Naive thymus-derived CD4-positive, alpha-beta T cell (primary cell): ENCODE measurements at regions not wholly inside any gene's neighbourhood (a gene's known extent, or its start where the extent isn't known, plus 50 kb on each side); places are given as distances from the start of the nearest gene placed in this dataset.

ENCODE experiments used
- ATAC-seq: fragments of 150-1000 bp; cut with Tn5 transposase; 2 replicates; pipeline ENCODE4 v1.10.0; 2021; ENCODE audit warnings: mild to moderate bottlenecking, moderate library complexity
- CTCF ChIA-PET: fragments of 350-600 bp; sonication (Branson Sonifier 250); formaldehyde crosslinking; loops from one replicate; lab custom pipeline; 2021; ENCODE audit warnings: antibody characterized with exemption; lab: Charles Lee
- POLR2A ChIA-PET: fragments of 350-600 bp; sonication (Branson Sonifier 250); formaldehyde crosslinking; loops from one replicate; lab custom pipeline; 2021; ENCODE audit warnings: antibody characterized with exemption, inconsistent platforms; lab: Charles Lee
- DNase-seq, 9 donors: peaks; one replicate each; pipeline versions ENCODE4 v3.0.0 to v3.0.0-alpha.2; 2020 to 2022; ENCODE audit warnings: mixed read lengths in 1 of 9
- H3K27ac ChIP-seq: one replicate; pipeline ENCODE4 v1.7.0; 2013; ENCODE audit warnings: mild to moderate bottlenecking, low read depth, low read length, moderate library complexity
- H3K27me3 ChIP-seq, 2 donors: one replicate each; pipeline ENCODE4 v1.7.0; 2013; ENCODE audit warnings: low read length in 2 of 2, mild to moderate bottlenecking in 2 of 2, moderate library complexity in 2 of 2; ENCODE audit not compliant: control insufficient read depth in 2 of 2, insufficient read depth in 2 of 2
- H3K36me3 ChIP-seq, 3 experiments: 1 replicate in 2 of 3; 2 replicates in 1 of 3; pipeline ENCODE4 v1.7.0; 2013; ENCODE audit warnings: low read length in 3 of 3, mild to moderate bottlenecking in 3 of 3, moderate library complexity in 1 of 3; ENCODE audit not compliant: insufficient read depth in 3 of 3, control insufficient read depth in 2 of 3
- H3K4me1 ChIP-seq, 2 donors: one replicate each; pipeline ENCODE4 v1.7.0; 2013; ENCODE audit warnings: low read length in 2 of 2, mild to moderate bottlenecking in 2 of 2, moderate library complexity in 1 of 2; ENCODE audit not compliant: control insufficient read depth in 2 of 2, insufficient read depth in 2 of 2
- H3K4me3 ChIP-seq: 2 replicates; pipeline ENCODE4 v1.7.0; 2013; ENCODE audit warnings: mild to moderate bottlenecking, low read length
- H3K9me3 ChIP-seq, 3 experiments: 1 replicate in 2 of 3; 2 replicates in 1 of 3; pipeline ENCODE4 v1.7.0; 2013; ENCODE audit warnings: low read length in 3 of 3; ENCODE audit not compliant: control insufficient read depth in 2 of 3
- H3K27ac Mint-ChIP-seq, 9 donors: one replicate each; pipeline ENCODE4 v1.8.0; 2020 to 2022; ENCODE audit warnings: mixed read lengths in 9 of 9, mild to moderate bottlenecking in 8 of 9, moderate library complexity in 5 of 9, inconsistent platforms in 2 of 9
- H3K27me3 Mint-ChIP-seq, 5 donors: one replicate each; pipeline ENCODE4 v1.8.0; 2021 to 2022; ENCODE audit warnings: mixed read lengths in 5 of 5, mild to moderate bottlenecking in 1 of 5
- H3K36me3 Mint-ChIP-seq, 5 donors: one replicate each; pipeline ENCODE4 v1.8.0; 2020 to 2022; ENCODE audit warnings: mixed read lengths in 5 of 5, mild to moderate bottlenecking in 3 of 5, inconsistent platforms in 1 of 5
- H3K4me1 Mint-ChIP-seq, 7 donors: one replicate each; pipeline ENCODE4 v1.8.0; 2020 to 2022; ENCODE audit warnings: mixed read lengths in 7 of 7, mild to moderate bottlenecking in 3 of 7, inconsistent platforms in 1 of 7
- H3K4me3 Mint-ChIP-seq, 10 donors: one replicate each; pipeline ENCODE4 v1.8.0; 2020 to 2022; ENCODE audit warnings: mild to moderate bottlenecking in 10 of 10, mixed read lengths in 10 of 10, moderate library complexity in 6 of 10, inconsistent platforms in 2 of 10
- H3K9me3 Mint-ChIP-seq, 11 donors: one replicate each; pipeline ENCODE4 v1.8.0; 2020 to 2022; ENCODE audit warnings: mixed read lengths in 11 of 11, mild to moderate bottlenecking in 4 of 11, inconsistent platforms in 1 of 11, moderate library complexity in 1 of 11
- intact Hi-C, 2 donors: fragments of 100-400 bp; cut with micrococcal nuclease; formaldehyde crosslinking; loops; one replicate each; pipeline ENCODE4 v1.15.1; 2023

- POLR2A ChIA-PET = no interaction called here
- H3K36me3 Mint-ChIP-seq = no peaks in the 10 kb centered on the region
- peaks cover 0 to 12% (median 2%) of the 10 kb centered on the region in 11 donors for H3K9me3 Mint-ChIP-seq
- H3K4me3 Mint-ChIP-seq = no peak overlapping the region
- H3K4me3 ChIP-seq = no peak overlapping the region
- no peaks in the 10 kb centered on the region for H3K36me3 ChIP-seq
- H3K4me1 ChIP-seq = no peaks in the 10 kb centered on the region
- peaks cover 0 to 5% (median 4%) of the 10 kb centered on the region in 5 donors for H3K27me3 Mint-ChIP-seq
- no peaks in the 10 kb centered on the region for H3K9me3 ChIP-seq
- CTCF ChIA-PET = no interaction called here
- H3K4me1 Mint-ChIP-seq = no peaks in the 10 kb centered on the region
- intact Hi-C loops = no loop called here
- no peaks in the 10 kb centered on the region for H3K27me3 ChIP-seq
- no peak overlapping the region for H3K27ac ChIP-seq
- no peak for DNase-seq
- no peak overlapping the region for H3K27ac Mint-ChIP-seq
- no peak for ATAC-seq
Measured at GRCh38 chr20:11245431-11245830, 571.6 kb upstream of the JAG1 start.

- H3K27ac Mint-ChIP-seq = no peak overlapping the region
- H3K36me3 Mint-ChIP-seq = no peaks in the 10 kb centered on the region
- DNase-seq (no peak), ATAC-seq (no peak)
- H3K4me1 Mint-ChIP-seq = no peaks in the 10 kb centered on the region
- no peaks in the 10 kb centered on the region for H3K4me1 ChIP-seq
- no peak overlapping the region for H3K4me3 Mint-ChIP-seq
- H3K27ac ChIP-seq = no peak overlapping the region
- intact Hi-C loops = no loop called here
- H3K9me3 Mint-ChIP-seq = peaks cover 0 to 7% (median 2%) of the 10 kb centered on the region in 11 donors
- H3K36me3 ChIP-seq = no peaks in the 10 kb centered on the region
- H3K9me3 ChIP-seq = no peaks in the 10 kb centered on the region
- H3K4me3 ChIP-seq = no peak overlapping the region
- ChIA-PET POLR2A (no interaction called here), CTCF (no interaction called here)
- H3K27me3 ChIP-seq = no peaks in the 10 kb centered on the region
- H3K27me3 Mint-ChIP-seq = peaks cover 0 to 6% (median 4%) of the 10 kb centered on the region in 5 donors
Measured at GRCh38 chr20:11246251-11246775, 572.5 kb upstream of the JAG1 start.

GRCh38 chr20:11247046-11248010 lies 573.5 kb upstream of the JAG1 start:
- H3K27ac ChIP-seq = no peak overlapping the region
- H3K27me3 Mint-ChIP-seq = peaks cover 0 to 6% (median 4%) of the 10 kb centered on the region in 5 donors
- ATAC-seq = no peak
- POLR2A ChIA-PET = no interaction called here
- no peaks in the 10 kb centered on the region for H3K36me3 Mint-ChIP-seq
- H3K4me1 ChIP-seq = no peaks in the 10 kb centered on the region
- CTCF ChIA-PET = no interaction called here
- no peak overlapping the region for H3K27ac Mint-ChIP-seq
- no peak overlapping the region for H3K4me3 Mint-ChIP-seq
- H3K4me1 Mint-ChIP-seq = no peaks in the 10 kb centered on the region
- DNase-seq = no peak
- intact Hi-C loops = no loop called here
- H3K4me3 ChIP-seq = no peak overlapping the region
- H3K36me3 ChIP-seq = no peaks in the 10 kb centered on the region
- no peaks in the 10 kb centered on the region for H3K27me3 ChIP-seq
- H3K9me3 Mint-ChIP-seq = peaks cover 0 to 7% (median 3%) of the 10 kb centered on the region in 11 donors
- H3K9me3 ChIP-seq = no peaks in the 10 kb centered on the region

- Histone ChIP-seq H3K4me1 (no peaks in the 10 kb centered on the region), H3K9me3 (no peaks in the 10 kb centered on the region), H3K4me3 (no peak overlapping the region), H3K27me3 (no peaks in the 10 kb centered on the region), H3K36me3 (no peaks in the 10 kb centered on the region), H3K27ac (no peak overlapping the region)
- H3K4me1 Mint-ChIP-seq = no peaks in the 10 kb centered on the region
- H3K36me3 Mint-ChIP-seq = no peaks in the 10 kb centered on the region
- ATAC-seq = no peak
- intact Hi-C loops = no loop called here
- no peak overlapping the region for H3K27ac Mint-ChIP-seq
- no peak overlapping the region for H3K4me3 Mint-ChIP-seq
- ChIA-PET POLR2A (no interaction called here), CTCF (no interaction called here)
- peaks cover 0 to 9% (median 3%) of the 10 kb centered on the region in 11 donors for H3K9me3 Mint-ChIP-seq
- no peak for DNase-seq
- H3K27me3 Mint-ChIP-seq = peaks cover 0 to 6% (median 4%) of the 10 kb centered on the region in 5 donors
Measured at GRCh38 chr20:11248011-11248409, 574.2 kb upstream of the JAG1 start.

- POLR2A ChIA-PET = no interaction called here
- intact Hi-C loops = no loop called here
Measured at GRCh38 chr20:11248687-11249638, 575.2 kb upstream of the JAG1 start.

GRCh38 chr20:11249683-11250082 lies 575.9 kb upstream of the JAG1 start:
- no peaks in the 10 kb centered on the region for H3K36me3 ChIP-seq
- no peak overlapping the region for H3K27ac ChIP-seq
- no peak for ATAC-seq
- no peaks in the 10 kb centered on the region for H3K36me3 Mint-ChIP-seq
- no peaks in the 10 kb centered on the region for H3K4me1 ChIP-seq
- intact Hi-C loops = no loop called here
- no peaks in the 10 kb centered on the region for H3K27me3 ChIP-seq
- ChIA-PET CTCF (no interaction called here), POLR2A (no interaction called here)
- H3K27ac Mint-ChIP-seq = no peak overlapping the region
- no peak overlapping the region for H3K4me3 ChIP-seq
- peaks cover 3 to 21% (median 8%) of the 10 kb centered on the region in 11 donors for H3K9me3 Mint-ChIP-seq
- H3K27me3 Mint-ChIP-seq = peaks cover 0 to 6% (median under 1%) of the 10 kb centered on the region in 5 donors
- no peak for DNase-seq
- no peaks in the 10 kb centered on the region for H3K4me1 Mint-ChIP-seq
- H3K9me3 ChIP-seq = peaks cover 0 to 4% (median 0%) of the 10 kb centered on the region in 3 experiments
- H3K4me3 Mint-ChIP-seq = no peak overlapping the region

More at GRCh38 chr20:11248687-11249638, 575.2 kb upstream of the JAG1 start:
- H3K27ac ChIP-seq = no peak overlapping the region
- no peak overlapping the region for H3K4me3 ChIP-seq
- no peaks in the 10 kb centered on the region for H3K27me3 ChIP-seq
- ATAC-seq (no peak), DNase-seq (no peak)
- H3K9me3 ChIP-seq = no peaks in the 10 kb centered on the region
- peaks cover 3 to 17% (median 7%) of the 10 kb centered on the region in 11 donors for H3K9me3 Mint-ChIP-seq
- CTCF ChIA-PET = no interaction called here
- H3K4me3 Mint-ChIP-seq = no peak overlapping the region
- no peaks in the 10 kb centered on the region for H3K4me1 ChIP-seq
- no peaks in the 10 kb centered on the region for H3K36me3 Mint-ChIP-seq
- H3K36me3 ChIP-seq = no peaks in the 10 kb centered on the region
- no peak overlapping the region for H3K27ac Mint-ChIP-seq
- no peaks in the 10 kb centered on the region for H3K4me1 Mint-ChIP-seq
- H3K27me3 Mint-ChIP-seq = peaks cover 0 to 6% (median 4%) of the 10 kb centered on the region in 5 donors
